HG02759 (cell line): ENCODE measurements at regions not wholly inside any gene's neighbourhood (a gene's known extent, or its start where the extent isn't known, plus 50 kb on each side); places are given as distances from the start of the nearest gene placed in this dataset.

ENCODE experiments used
- ATAC-seq: cut with Tn5 transposase; IDR thresholded peaks from one replicate; pipeline ENCODE4 v1.9.1; 2021; ENCODE audit warnings: mild to moderate bottlenecking, moderate library complexity; ENCODE audit not compliant: unreplicated experiment

DNA sequence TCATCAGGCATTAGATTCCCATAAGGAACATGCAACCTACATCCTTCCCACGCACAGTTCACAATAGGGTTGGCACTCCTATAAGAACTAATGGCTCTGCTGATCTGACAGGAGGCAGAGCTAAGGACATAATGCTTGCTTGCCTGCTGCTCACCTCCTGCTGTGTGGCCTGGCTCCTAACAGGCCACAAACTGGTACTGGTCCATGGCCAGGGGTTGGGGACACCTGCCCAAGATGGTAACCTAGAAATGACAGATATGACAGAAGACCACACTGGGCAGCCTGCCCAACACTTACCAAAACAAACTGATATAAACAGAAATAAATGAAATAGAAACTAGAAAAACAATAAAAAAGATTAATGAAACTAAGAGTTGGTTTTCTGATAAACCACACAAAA, 325.6 kb downstream of the SEC23A start:
- ATAC-seq = no peak

DNA sequence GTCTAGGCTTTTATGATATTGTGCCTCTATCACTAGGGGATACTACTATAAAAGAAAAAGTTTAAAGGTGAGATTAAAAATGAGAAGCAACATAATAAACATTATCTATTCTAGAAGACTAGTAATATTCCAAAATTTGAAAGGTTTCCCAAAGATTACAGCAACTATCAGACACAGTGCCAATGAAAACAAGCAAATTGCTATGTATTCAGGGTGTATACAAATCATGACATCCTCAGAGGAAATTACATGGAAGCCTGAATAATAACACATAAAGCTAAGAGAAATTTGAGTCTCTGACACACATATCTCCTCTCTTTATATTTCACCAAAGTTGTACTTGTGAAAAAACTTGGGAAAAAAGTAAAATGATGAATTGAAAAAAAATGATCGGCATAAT, 327.0 kb downstream of the SEC23A start:
- no peak for ATAC-seq

DNA sequence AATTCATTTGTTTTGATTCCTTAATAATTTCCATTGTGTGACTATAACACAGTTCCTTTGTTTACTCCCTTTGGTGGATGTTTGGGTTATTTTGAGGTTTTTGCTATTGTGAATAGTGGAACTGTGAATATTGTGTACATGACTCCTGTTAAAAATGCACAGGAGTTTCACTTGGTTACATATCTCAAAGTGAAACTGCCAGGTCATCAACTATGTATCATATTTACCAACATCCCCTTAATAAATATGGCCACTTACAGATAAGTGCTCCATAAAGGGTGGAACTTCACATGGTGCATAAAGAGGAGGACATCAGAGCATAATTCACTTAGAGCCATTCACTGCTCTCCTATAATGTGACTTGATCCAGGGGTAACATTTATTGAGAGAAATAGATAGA, 328.9 kb downstream of the SEC23A start:
- ATAC-seq = no peak

DNA sequence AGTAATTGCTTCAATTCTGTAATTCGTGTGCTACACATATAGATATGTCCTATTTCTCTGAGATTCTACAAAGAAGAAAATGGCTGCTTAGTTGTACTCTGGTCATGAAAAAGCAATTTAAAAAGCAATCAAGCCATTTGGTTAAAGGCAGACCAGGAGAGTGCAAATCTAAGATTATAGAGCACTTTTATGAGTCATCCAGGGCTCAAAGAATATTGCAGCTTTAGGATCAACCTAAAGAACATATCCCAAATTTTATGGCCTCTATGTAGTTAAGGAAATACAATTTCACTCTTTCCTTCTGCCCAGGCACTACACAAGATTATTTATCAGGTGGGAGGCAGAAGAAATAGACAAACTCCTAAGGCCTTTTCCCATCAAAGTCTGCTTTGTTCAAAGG, 332.8 kb downstream of the SEC23A start:
- ATAC-seq = no peak

DNA sequence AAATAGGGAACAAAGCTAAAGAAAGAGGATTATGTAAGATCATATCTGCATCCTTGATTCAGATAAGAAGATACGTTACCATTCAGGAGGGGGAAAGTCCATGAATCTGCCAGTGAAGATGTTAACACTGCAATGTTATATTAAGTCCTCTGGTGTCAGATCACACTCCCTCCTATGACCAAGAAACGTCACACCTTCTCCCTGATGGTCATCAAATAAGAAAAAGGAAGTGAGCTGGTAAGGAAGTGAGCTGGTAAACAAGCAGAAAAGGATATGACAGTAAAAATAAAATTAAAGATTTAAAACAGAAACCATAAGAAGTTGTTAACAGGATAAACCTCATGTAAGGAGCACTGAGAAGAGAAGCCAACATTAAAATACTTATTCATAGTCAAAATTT, 340.2 kb downstream of the SEC23A start:
- ATAC-seq = no peak

DNA sequence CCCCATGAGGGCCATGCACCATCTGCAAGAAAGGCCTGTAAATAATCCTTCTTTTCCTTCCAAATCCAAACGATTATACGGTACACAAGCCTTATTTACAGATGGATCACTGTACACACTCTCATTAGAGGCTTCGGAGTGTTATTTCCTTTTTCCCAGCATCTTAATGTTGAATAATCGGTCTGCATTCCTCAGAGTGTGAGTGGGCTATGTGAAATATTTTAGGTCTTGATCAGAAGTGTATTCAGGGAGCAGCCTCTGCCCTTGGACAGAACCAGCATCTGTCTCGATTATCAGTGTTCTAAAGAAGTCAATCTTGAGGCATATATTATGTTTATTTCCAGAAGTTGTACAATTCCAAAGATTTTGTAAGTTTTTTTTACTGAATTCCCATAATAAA, 340.6 kb downstream of the SEC23A start:
- ATAC-seq = no peak

DNA sequence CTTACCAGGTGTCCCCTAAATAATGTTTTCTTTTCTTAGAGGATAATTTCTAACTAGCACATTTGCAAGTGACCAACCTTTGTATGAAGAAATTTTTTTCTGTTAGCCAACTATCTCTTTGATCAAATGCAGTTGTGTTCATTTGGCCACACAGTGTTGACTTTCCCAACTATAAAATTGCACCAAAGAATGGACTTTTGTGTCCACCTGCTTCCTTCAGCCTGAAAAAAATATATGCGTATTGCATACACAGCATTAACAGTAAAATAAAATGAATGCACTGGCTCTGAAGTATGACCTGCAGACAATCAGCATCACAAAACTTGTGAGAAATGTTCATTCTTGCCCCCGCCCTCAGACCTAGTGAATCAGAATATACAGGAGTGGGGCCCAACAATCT, 342.0 kb downstream of the SEC23A start:
- no peak for ATAC-seq

DNA sequence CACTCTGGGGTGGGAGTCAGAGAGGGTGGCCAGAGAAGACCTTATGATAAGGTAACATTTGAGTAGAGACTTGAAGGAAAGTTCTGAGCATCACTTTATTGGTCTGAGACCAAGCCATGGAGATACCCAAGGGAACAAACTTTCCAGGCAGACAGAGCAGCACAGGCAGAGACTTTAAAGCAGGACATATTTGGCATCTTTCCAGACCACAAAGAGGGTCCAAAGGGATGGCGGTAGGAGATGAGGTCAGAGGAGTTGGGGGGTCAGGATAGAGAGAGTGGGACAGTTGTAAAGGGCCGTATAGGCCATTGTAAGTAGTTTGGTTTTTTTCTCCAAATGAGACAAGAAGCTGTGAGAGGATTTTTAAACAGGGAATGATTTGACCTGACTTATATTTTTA, 344.4 kb downstream of the SEC23A start:
- no peak for ATAC-seq

DNA sequence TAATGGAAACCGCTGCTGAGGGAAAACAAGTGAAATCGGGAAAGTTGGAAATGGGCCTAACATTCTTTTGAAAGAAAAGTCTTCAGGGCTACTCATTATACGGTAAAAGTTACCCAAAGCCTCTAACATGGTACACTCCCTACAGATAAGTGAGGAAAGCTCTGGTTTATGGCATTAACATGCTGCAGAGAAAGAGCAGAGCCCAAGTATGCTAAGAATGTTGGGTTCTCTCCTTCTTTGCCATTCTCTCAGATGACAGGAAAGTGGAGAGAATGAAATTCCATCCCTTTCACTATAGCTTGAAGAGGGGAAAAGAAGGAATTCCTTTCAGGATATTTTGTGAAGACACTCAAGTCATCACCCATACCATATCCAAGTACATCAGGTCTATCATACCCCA, 348.0 kb downstream of the SEC23A start:
- ATAC-seq = no peak

DNA sequence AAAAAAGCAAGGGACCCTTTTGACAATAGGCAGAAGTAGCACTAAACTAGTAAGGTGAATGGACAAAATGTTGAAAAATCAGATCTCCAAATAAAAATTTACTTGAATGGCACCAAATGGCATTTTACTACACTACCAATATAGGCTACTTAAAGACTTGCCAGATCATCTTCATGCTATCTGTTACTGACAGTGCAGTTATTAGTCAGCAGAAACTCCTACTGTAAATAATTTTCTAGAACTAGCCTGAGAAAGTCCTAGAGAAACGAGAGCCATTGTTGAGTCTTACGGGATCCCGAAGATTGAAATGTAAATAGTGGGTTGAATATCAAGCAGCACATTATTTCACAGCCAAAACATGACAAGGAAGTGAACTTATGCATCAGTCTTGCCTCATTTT, 350.3 kb downstream of the SEC23A start:
- ATAC-seq = no peak

DNA sequence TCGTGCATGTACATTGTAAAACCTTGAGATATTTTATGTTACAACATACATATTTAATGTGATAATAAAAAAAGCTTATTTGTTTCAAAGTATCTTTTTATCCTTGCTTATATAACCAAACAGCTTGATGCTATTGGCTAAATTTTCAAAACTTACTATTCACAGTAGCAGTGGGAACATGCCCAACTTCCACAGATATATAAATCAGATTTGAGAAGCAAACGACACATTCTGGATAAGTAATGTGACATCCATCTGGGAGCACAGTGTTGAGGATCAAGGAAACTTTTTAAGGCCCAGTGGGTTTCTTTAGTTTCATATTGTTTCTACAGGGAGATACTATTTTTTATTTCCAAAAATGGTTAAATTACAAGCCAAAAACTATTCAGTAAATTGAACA, 350.7 kb downstream of the SEC23A start:
- ATAC-seq = no peak

DNA sequence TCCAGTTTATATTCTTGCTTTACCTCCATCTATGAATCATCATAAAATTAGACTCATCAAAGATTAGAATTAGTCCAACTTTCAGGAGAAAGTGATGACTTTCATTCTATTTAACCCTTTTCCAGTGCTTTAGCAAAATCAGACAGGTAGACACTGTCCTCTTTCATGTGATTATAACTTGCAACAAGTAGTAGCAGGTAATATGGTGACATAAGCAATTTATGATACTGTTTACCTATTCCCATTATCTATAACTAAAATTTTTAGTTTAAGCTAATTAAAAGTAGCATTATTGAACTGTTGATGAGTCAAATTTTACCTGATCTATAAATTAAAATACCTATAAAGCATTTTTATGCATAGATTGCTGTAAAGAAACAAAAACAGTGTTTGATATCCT, 351.6 kb downstream of the SEC23A start:
- ATAC-seq = no peak

DNA sequence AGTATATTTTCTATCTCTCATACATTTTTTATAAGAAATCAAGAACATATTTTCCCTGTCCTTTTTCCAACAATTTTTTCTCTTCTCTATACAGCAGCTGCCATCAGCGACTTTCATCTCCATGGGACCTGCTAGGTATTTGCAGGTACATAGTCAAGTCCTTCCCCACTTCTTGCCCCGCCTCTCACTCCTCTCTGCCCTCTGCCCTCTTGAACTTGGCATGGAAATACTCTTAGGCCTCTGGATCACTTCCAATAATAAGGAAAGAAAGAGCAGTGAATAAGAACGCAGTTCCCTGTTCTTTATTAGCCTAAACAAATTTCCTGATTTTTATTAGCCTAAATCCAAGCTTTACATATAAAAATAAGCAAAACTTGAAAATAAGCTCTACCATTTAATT, 353.1 kb downstream of the SEC23A start:
- no peak for ATAC-seq

DNA sequence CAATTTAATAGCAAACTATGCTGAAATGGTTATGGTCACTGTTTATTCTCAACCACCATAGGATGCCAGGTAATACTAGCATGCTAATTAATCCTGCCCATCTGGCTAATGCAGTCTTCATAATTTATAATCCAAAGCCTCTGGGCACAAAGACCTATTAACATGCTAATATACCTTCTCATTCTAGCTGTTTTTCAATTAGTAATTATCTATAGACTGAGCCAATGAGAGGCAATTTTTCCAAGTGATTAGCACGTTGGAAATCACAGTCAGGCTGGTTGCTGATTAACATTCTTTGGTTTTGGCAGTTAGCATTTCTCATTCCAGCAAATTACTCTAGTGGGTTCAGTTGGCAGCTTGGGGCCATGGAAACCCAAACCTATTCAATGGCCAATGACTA, 357.2 kb downstream of the SEC23A start:
- ATAC-seq = no peak

DNA sequence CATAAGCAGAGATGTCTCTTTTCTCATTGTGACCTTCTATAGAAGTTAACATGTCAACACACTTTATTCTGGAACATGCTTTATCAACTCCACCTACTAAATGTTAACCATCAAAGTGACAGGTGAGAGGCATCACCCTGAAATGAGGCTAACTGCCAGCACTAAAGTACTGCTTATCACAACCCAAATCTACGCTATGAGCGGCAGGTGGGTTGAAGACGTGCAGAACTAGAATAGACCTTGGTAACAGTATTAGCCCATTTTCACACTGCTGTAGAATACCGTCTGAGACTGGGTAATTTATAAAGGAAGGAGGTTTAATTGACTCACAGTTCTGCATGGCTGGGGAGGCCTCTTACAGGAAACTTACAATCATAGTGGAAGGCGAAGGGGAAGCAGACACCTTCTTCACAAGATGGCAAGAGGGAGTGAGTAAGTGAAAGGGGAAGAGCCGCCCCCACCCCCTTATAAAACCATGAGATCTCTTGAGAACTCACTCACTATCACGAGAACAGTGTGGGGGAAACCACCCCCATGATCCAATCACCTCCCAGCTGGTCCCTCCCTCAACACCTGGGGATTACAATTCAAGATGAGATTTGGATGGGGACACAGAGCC, 359.0 kb downstream of the SEC23A start:
- ATAC-seq = no peak

DNA sequence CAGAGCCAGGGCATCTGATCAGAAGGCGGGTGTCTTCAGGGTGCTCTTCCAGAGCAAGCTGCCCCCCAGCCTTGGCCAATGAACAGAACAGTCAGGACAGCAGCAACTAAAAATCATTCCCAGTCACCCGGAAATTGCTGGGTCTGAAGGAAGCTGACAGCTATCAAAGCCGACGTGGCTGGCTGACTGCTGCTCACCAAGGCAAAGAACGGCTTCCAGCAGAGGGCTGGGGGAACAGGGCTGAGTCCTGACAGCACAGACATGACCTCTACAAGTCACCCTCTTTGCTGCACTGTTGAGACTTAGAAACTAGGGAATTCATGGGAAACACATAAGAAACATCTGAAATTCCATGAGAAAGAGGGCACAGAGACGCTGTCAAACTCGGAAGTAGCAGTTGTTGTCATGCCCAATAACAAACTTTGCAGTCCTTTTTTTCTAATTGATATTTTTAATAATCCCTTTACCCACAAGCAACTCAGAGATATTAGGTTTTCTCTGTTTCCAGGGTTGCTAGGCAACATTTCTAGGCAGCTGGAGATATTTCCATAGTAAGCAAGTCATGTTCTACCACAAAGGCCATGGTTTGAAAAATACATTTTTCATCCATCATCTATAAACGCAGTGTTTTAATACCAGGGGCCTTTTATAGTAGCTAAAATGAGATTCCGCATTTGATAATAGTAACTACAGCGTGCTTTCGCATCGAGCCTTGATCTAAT, 365.2 kb downstream of the SEC23A start:
- ATAC-seq = no peak

DNA sequence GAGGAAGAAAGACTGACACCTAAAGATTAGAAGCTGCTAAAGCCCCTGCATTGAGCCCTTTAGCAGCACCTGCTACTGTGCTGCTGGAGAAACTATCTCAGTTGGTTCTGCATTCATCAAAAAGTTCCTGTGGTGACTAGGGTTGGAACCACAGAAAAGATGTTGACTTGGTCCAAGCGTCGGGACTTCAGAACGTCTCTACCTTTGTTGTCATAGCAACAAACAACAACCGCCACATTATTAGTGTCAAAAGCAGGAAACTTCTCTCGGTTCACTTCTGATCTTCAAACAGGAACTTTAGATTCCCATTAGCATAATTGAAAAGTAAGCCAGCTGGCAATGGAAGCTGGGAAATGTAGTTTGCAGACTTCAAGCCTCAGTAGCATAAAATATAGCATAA, 368.0 kb downstream of the SEC23A start:
- ATAC-seq = no peak

DNA sequence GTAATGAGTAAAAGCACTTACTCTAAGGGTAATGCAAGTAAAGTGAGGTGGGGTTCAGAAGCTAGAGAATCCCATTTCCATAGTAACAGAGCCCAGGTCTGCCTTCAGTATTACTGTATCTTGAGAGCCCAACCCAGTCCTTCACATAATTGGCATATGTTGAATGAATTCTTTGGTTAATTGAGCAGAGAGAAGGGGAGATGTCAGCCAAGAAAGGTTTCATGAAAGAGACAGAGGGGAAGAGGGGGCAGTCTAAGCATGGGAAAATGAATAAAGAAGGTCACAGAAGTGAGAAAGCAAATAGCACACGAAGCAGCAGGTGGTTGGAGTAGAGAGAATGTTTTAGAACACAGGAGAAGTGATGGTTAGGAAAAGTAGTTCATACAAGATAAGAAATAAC, 371.1 kb downstream of the SEC23A start:
- ATAC-seq = no peak

DNA sequence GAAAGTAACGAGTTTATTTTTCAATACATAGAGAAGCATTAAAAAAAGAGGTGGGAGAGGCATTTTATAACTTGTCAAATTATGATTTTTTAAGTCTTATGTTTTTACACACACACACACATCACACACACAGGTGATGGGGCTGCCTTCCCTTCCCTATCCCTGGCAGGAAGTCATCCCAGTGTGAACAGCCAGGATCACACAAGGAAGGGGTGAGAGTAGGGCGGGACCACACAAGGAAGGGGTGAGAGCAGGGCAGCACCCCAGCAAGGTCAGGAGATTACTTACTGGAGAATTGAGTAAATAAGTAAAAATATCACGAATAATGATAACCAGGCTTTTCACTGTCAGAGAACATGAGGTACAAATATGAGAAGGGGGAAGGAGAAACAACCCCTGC, 372.6 kb downstream of the SEC23A start:
- ATAC-seq = no peak

DNA sequence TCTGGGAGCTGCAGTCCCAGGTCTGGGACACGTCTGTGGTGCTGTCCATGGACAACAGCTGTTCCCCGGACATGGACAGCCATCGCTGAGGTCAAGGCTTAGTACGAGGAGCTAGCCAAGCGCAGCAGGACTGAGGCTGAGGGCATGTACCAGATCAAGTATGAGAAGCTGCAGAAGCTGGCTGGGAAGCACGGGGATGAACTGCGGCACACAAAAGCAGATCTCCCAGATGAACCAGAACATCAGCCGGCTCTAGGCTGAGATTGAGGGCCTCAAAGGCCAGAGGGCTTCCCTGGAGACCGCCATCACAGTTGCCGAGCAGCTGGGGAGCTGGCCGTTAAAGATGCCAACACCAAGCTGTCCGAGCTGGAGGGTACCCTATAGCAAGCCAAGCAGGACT, 375.3 kb downstream of the SEC23A start:
- no peak for ATAC-seq

DNA sequence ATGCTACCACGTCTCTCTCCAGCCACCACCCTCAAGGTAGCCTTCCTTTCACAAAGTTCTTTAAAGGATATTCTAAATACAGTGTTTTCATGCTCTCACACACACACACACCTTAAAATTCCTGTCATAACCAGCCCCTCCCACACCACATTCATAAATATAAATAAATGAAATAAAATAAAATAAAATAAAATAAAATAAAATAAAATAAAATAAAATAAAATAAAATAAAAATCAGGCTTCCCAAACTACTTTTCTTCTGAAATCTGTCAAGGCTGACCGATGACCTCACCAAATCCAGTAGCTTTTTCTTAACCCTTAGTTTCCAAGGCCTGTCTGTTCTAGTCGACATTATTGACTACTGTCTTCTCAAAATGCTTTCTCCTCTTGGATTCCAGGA, 378.4 kb downstream of the SEC23A start:
- no peak for ATAC-seq

DNA sequence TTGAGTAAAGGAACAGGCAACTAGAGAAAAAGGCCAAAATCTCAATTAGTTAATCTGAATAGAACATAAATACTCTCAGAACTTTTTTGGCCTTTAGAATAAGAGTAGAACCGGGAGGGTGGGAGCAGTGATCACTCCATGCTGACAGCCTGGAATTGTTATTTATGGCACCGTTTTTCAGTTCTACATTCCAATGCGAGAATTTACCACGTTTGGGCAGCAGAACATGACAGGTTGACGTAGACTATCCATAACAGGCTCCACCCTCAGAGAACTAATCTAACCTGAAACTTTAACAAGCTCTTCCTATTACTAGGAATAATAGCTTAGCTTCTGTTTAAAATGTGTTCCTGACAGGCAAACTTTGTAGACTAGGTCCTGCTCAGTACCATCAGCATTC, 379.1 kb downstream of the SEC23A start:
- ATAC-seq = no peak

DNA sequence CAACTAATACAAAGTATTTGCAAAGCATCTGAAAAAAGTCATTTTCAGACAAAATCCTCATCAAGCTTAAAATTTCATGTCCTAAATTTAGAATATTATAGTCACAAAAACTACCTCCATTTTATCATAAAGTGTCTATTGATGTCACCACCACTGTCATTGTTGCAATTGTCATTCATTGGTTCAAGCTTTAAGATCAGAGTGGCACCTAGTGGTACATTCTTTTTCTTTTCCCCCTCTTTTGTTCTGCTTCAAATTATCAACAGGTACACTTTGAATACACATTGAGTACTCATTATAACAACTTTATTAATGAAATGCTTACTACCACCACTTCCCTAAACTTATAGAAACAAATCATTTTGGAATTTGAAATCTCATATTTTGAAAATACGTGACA, 379.8 kb downstream of the SEC23A start:
- no peak for ATAC-seq
